ENCODE measurements at regions not wholly inside any gene's neighbourhood (a gene's known extent, or its start where the extent isn't known, plus 50 kb on each side); places are given as distances from the start of the nearest gene placed in this dataset.

DNA sequence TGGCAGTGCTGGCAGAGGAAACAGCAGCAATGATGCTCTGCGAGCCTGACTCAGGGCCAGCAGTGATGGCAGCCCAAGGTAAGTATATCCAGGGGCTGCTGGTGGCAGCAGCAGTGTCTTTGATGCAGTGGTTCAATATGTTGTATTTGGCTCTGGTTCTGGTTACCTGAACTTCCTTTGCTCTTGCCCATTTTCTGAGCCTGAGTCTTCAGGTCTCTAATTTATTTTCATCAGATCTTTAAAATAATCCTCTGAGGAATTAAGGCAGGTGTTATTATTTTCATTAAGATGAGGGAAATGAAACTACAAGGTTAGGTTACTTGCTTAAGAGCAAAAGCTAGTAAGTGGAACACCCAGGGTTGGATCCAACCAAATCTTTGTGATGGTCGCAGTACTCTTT is 102.8 kb upstream of the BMP2K start:
- TF ChIP-seq, protein P1, sequence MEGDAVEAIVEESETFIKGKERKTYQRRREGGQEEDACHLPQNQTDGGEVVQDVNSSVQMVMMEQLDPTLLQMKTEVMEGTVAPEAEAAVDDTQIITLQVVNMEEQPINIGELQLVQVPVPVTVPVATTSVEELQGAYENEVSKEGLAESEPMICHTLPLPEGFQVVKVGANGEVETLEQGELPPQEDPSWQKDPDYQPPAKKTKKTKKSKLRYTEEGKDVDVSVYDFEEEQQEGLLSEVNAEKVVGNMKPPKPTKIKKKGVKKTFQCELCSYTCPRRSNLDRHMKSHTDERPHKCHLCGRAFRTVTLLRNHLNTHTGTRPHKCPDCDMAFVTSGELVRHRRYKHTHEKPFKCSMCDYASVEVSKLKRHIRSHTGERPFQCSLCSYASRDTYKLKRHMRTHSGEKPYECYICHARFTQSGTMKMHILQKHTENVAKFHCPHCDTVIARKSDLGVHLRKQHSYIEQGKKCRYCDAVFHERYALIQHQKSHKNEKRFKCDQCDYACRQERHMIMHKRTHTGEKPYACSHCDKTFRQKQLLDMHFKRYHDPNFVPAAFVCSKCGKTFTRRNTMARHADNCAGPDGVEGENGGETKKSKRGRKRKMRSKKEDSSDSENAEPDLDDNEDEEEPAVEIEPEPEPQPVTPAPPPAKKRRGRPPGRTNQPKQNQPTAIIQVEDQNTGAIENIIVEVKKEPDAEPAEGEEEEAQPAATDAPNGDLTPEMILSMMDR (IDR thresholded peaks at IDR 0.05; ENCODE audit: low read depth, low read length): no peak
- DNase-seq (ENCODE audit: low read depth in 1 of 2, low spot score in 1 of 2): no peak
- no peaks in the 10 kb centered on the region for H3K4me1 ChIP-seq (ENCODE audit: low read depth)

DNA sequence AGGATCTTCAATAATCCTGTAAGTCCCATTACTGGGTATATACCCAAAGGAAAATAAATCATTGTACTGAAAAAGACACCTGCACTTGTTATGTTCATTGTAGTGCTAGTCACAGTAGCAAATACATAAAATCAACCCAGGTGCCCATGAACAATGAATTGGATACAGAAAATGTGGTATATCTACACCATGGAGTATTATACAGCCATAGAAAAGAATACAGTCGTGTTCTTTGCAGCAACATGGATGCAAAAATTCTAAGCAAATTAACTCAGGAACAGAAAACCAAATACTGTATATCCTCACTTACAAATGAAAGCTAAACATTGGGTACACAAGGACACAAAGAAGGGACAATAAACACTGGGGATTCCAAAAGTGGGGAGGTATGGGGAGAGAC is 100.8 kb upstream of the BMP2K start:
- Histone ChIP-seq H3K4me1 (ENCODE audit: low read depth) (no peaks in the 10 kb centered on the region), H3K36me3 (no peaks in the 10 kb centered on the region), H3K9me3 (ENCODE audit: low read depth) (no peaks in the 10 kb centered on the region), H3K4me3 (no peak overlapping the region), H3K27me3 (no peaks in the 10 kb centered on the region), H3K27ac (no peak overlapping the region)
- TF ChIP-seq, protein P1 (IDR thresholded peaks at IDR 0.05; ENCODE audit: low read depth, low read length): no peak
- no peak for DNase-seq (ENCODE audit: low read depth in 1 of 2, low spot score in 1 of 2)

More for the DNA sequence above, 102.8 kb upstream of the BMP2K start:
- Histone ChIP-seq H3K27me3 (no peaks in the 10 kb centered on the region), H3K36me3 (no peaks in the 10 kb centered on the region), H3K27ac (no peak overlapping the region), H3K9me3 (ENCODE audit: low read depth) (no peaks in the 10 kb centered on the region), H3K4me3 (no peak overlapping the region)

DNA sequence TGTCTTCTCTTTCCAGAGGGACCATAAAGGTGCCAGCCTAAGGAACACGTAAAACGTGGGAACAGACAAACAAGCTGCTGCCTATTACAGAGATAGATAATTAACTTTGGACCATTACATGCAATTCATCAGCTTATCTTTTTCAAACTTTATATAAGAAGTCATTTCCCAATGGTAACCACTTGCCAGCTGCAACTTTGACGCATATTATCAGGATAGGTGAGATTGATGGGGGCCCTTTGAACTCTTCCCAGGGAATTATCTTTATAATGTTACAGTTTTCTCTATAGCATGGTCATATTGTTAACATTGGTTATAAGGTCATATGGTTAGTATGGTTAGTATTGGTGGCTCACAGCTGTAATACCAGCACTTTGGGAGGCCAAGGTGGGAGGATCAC is 94.1 kb upstream of the BMP2K start:
- peaks cover 18% of the 10 kb centered on the region for H3K4me1 ChIP-seq (ENCODE audit: low read depth)

DNA sequence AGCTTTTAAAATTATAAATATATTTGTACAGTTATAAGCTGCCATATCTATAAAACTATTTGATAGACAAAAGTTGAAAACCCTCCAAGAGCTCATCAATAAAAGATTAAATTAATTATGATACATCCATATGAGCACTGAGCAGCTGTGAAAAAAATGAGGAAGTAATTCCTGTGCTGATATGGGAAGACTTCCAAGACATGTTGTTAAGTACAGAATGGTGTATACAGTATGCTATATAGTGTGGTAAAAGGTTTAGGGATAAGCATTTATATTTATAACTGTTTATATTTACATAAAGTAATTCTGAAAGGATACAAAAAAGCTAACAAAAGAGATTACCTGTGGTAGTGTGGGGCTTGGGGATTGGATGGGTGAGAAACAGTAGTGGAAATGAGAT is 92.8 kb upstream of the BMP2K start:
- no peak overlapping the region for H3K4me3 ChIP-seq
- H3K27me3 ChIP-seq: no peaks in the 10 kb centered on the region
- no peaks in the 10 kb centered on the region for H3K9me3 ChIP-seq (ENCODE audit: low read depth)

More for the DNA sequence above, 94.1 kb upstream of the BMP2K start:
- Histone ChIP-seq H3K9me3 (ENCODE audit: low read depth) (no peaks in the 10 kb centered on the region), H3K27ac (no peak overlapping the region), H3K27me3 (no peaks in the 10 kb centered on the region), H3K4me3 (no peak overlapping the region), H3K36me3 (no peaks in the 10 kb centered on the region)
- TF ChIP-seq, protein P1 (IDR thresholded peaks at IDR 0.05; ENCODE audit: low read depth, low read length): no peak
- no peak for DNase-seq (ENCODE audit: low read depth in 1 of 2, low spot score in 1 of 2)

DNA sequence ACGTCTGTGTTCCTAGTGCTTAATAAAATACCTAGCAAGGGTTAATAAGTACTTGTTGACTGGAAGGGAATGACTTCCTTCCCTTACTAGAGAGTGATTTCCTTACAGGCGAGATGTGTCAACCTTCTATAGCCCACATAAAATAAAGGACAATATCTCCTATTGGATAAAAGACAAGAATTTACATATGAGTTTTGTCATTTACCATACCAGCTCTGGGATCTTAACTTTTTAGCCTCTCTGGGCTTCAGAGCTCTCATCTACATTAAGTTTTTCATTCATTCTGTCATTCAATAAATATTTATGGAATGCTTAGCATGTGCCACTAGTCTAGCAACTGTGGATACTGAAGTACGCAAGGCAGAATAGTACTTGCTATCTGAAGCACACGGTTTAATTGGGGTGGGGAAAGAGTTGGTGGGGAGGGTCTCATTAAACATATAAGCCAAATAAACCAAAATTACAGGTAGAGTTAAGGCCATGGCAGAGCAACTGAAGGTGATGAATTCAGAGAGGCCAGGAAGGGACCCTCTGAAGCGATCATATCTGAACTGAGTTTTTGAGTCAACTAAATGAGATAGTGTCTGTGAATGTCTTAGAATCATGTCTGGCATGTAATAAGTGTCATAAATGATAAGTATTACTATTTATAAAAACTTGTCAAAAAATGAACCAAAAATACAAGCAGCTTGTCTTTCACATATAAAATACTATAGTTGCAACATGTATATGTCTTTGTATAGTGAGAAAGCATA is 91.6 kb upstream of the BMP2K start:
- peak in 1 of 2 donors; percentile 62 for DNase-seq (ENCODE audit: low read depth in 1 of 2, low spot score in 1 of 2)
- TF ChIP-seq, protein P1 (IDR thresholded peaks at IDR 0.05; ENCODE audit: low read depth, low read length): no peak
- no peak overlapping the region for H3K27ac ChIP-seq
- no peaks in the 10 kb centered on the region for H3K36me3 ChIP-seq
- H3K9me3 ChIP-seq (ENCODE audit: low read depth): no peaks in the 10 kb centered on the region
- H3K4me1 ChIP-seq (ENCODE audit: low read depth): peaks cover 29% of the 10 kb centered on the region
- no peaks in the 10 kb centered on the region for H3K27me3 ChIP-seq
- no peak overlapping the region for H3K4me3 ChIP-seq

More for the DNA sequence above, 92.8 kb upstream of the BMP2K start:
- DNase-seq (ENCODE audit: low read depth in 1 of 2, low spot score in 1 of 2): no peak
- TF ChIP-seq, protein P1 (IDR thresholded peaks at IDR 0.05; ENCODE audit: low read depth, low read length): no peak
- H3K27ac ChIP-seq: no peak overlapping the region
- H3K36me3 ChIP-seq: no peaks in the 10 kb centered on the region
- peaks cover 25% of the 10 kb centered on the region for H3K4me1 ChIP-seq (ENCODE audit: low read depth)
